Astrocyte (in vitro differentiated cells and primary cell): ENCODE measurements at regions not wholly inside any gene's neighbourhood (a gene's known extent, or its start where the extent isn't known, plus 50 kb on each side); places are given as distances from the start of the nearest gene placed in this dataset.

Source experiments
- CTCF ChIP-seq: IDR thresholded peaks from 2 replicates; pipeline ENCODE4 v1.5.1; 2011; ENCODE audit warnings: low read depth, mild to moderate bottlenecking, inconsistent platforms, low read length, moderate library complexity; ENCODE audit not compliant: insufficient read depth
- EZH2 ChIP-seq: IDR thresholded peaks from 2 replicates; pipeline ENCODE4 v1.6.1; 2012; ENCODE audit warnings: mild to moderate bottlenecking, low read length, inconsistent platforms; ENCODE audit not compliant: insufficient read depth

- TF ChIP-seq CTCF: no peak
- no peak for TF ChIP-seq EZH2
These were observed 694.2 kb upstream of the CDH7 start for GRCh38 chr18:65056575-65056974.
